Adrenal gland (tissue), 9 donors: ENCODE measurements at regions not wholly inside any gene's neighbourhood (a gene's known extent, or its start where the extent isn't known, plus 50 kb on each side); places are given as distances from the start of the nearest gene placed in this dataset.

ENCODE experiments used
- DNase-seq, 7 donors: peaks; one replicate each; pipeline ENCODE4 v3.0.0-alpha.2; 2019 to 2020
- H3K27ac ChIP-seq, 5 donors: fragments of 200-600 bp; sonication (generic) in 4 of 5; 1 replicate in 3 of 5; 2 replicates in 2 of 5; pipeline versions ENCODE4 v1.5.1 to v1.8.0; 2016 to 2020; ENCODE audit warnings: mild to moderate bottlenecking in 1 of 5
- H3K27me3 ChIP-seq: fragments of 200-600 bp; 2 replicates; pipeline ENCODE4 v1.8.0; 2021
- H3K36me3 ChIP-seq, 2 donors: fragments of 200-600 bp; replicated peaks in 1 of 2; 1 replicate in 1 of 2; 2 replicates in 1 of 2; pipeline versions ENCODE4 v1.5.1 to v1.8.0; 2018 to 2022
- H3K4me1 ChIP-seq, 2 donors: fragments of 200-600 bp; replicated peaks in 1 of 2; 1 replicate in 1 of 2; 2 replicates in 1 of 2; pipeline versions ENCODE4 v1.5.1 to v1.8.0; 2018 to 2021
- H3K4me3 ChIP-seq, 4 donors: fragments of 200-600 bp; sonication (generic) in 3 of 4; one replicate each; pipeline ENCODE4 v1.5.1; 2016 to 2018
- H3K9me3 ChIP-seq, 3 donors: fragments of 200-600 bp; sonication (generic) in 1 of 3; replicated peaks in 1 of 3; 1 replicate in 2 of 3; 2 replicates in 1 of 3; pipeline versions ENCODE4 v1.5.1 to v1.8.0; 2016 to 2021
- POLR2A ChIP-seq, 2 donors: fragments of 450-650 bp; IDR thresholded peaks; one replicate each; pipeline ENCODE4 v1.6.1; 2017; ENCODE audit warnings: antibody characterized with exemption in 2 of 2, mild to moderate bottlenecking in 2 of 2, moderate library complexity in 1 of 2
- WGBS, 4 donors: extraction: QIAGEN DNeasy Blood & Tissue Kit in 2 of 4; methylation state at CpG; one replicate each; pipeline versions ENCODE4 v1.1.5 to v1.1.7; 2013 to 2017; 5-methylcytosine and 5-hydroxymethylcytosine counted together
- intact Hi-C, 2 donors: fragments of 100-400 bp; cut with DNase I; formaldehyde crosslinking; loops; one replicate each; pipeline versions ENCODE4 v1.14.1 to v1.15.0; 2022 to 2023
- TF ChIP-seq, protein P1 (sequence below), 6 experiments: fragments of 450-650 bp in 4 of 6; fragments of 200-600 bp in 2 of 6; sonication (generic) in 1 of 6; IDR thresholded peaks; 1 replicate in 5 of 6; 2 replicates in 1 of 6; pipeline versions ENCODE4 v1.5.1 to v1.8.0; 2016 to 2021; ENCODE audit warnings: antibody characterized with exemption in 6 of 6, mild to moderate bottlenecking in 2 of 6, moderate library complexity in 1 of 6
- donor health status: healthy with polysubstance abuse.
- donor health status: Bipolar disorder and iron deficiency.
- donor health status: DM: yes; HTN: yes; CAD: no.
- donor health status: DM: no; HTN: no; CAD: no.
- donor health status: DM: no; HTN: no; CAD: no.

DNA sequence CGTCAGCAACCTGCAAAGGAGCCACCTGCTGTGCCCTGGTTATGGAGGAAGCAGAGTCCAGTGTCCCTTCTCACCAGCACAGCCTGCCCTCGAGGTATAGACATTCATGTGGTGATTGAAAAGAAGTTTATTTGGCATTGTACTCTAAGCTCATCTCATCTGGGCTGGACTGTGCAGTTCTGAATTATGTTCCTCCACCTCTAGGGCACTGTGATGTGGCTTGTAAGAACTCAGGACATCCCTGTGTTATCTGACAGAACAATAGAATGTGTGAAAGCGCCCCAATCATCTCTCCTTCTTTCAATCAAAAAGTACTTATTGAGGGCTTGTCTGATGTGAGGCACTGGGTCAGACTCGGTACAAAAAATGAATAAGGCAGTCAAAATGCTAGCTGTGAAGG is 140.1 kb downstream of the DHRS2 start:
- intact Hi-C loops = no loop called here
- WGBS, 4 donors = 58 to 72% (median 65%) methylated on average over 4 of the region's 4 CpGs
- no peak for DNase-seq
- no peak overlapping the region for H3K4me3 ChIP-seq
- H3K9me3 ChIP-seq = no peaks in the 10 kb centered on the region
- no peaks in the 10 kb centered on the region for H3K27me3 ChIP-seq
- no peaks in the 10 kb centered on the region for H3K4me1 ChIP-seq
- no peak overlapping the region for H3K27ac ChIP-seq
- TF ChIP-seq POLR2A (IDR thresholded peaks at IDR 0.05) = no peak
- TF ChIP-seq, protein P1, sequence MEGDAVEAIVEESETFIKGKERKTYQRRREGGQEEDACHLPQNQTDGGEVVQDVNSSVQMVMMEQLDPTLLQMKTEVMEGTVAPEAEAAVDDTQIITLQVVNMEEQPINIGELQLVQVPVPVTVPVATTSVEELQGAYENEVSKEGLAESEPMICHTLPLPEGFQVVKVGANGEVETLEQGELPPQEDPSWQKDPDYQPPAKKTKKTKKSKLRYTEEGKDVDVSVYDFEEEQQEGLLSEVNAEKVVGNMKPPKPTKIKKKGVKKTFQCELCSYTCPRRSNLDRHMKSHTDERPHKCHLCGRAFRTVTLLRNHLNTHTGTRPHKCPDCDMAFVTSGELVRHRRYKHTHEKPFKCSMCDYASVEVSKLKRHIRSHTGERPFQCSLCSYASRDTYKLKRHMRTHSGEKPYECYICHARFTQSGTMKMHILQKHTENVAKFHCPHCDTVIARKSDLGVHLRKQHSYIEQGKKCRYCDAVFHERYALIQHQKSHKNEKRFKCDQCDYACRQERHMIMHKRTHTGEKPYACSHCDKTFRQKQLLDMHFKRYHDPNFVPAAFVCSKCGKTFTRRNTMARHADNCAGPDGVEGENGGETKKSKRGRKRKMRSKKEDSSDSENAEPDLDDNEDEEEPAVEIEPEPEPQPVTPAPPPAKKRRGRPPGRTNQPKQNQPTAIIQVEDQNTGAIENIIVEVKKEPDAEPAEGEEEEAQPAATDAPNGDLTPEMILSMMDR (IDR thresholded peaks at IDR 0.05) = no peak
- H3K36me3 ChIP-seq = no peaks in the 10 kb centered on the region

DNA sequence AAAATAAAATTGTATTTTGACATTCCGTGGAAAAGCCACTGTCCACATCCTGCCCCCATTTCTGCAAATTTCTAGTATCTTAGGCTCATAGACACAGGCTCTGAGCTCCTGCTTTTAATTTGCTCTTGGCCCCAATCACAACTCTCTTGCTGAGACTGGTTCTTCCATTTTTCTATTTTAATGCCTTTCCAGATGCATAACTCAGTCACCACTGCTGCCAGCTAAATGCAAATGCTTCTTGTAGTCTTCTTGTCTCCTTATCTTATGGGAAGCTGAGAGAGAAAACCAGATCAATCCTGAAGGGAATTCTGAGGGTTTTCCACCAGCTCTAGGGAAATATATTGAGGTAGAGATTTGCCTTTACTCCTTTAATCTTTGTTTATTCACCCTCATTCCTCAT is 149.0 kb downstream of the DHRS2 start:
- 85 to 96% (median 91%) methylated on average over 1 of the region's 1 CpG for WGBS, 4 donors
- TF ChIP-seq POLR2A (IDR thresholded peaks at IDR 0.05) = no peak

DNA sequence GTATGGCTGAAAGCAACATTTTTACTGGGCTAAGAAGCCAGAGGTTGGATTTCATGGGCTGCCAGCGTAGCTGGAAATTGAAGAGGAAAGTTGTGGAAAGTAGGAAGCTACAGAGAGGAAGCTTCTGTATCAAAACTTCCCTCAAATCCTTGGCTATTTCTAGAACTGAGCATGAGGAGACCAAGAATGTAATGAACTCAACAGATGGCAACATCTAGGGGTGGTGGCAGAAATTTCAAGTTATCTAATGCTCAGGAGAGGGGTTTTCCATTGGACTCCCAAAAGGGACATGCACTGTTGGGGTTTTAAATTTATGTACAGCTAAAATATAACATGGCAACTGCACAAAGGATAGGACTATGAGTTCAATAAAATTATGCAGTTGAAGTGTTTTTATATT is 151.3 kb downstream of the DHRS2 start:
- Histone ChIP-seq H3K4me3 (no peak overlapping the region), H3K4me1 (no peaks in the 10 kb centered on the region), H3K36me3 (no peaks in the 10 kb centered on the region), H3K9me3 (no peaks in the 10 kb centered on the region), H3K27ac (no peak overlapping the region), H3K27me3 (no peaks in the 10 kb centered on the region)
- no peak for TF ChIP-seq POLR2A (IDR thresholded peaks at IDR 0.05)
- TF ChIP-seq, protein P1 (IDR thresholded peaks at IDR 0.05) = no peak
- 64 to 91% (median 83%) methylated on average over 1 of the region's 1 CpG for WGBS, 4 donors
- intact Hi-C loops = no loop called here
- DNase-seq = no peak

More for the DNA sequence above, 149.0 kb downstream of the DHRS2 start:
- intact Hi-C loops = no loop called here
- H3K36me3 ChIP-seq = no peaks in the 10 kb centered on the region
- no peaks in the 10 kb centered on the region for H3K27me3 ChIP-seq
- H3K4me1 ChIP-seq = no peaks in the 10 kb centered on the region
- DNase-seq = no peak
- no peaks in the 10 kb centered on the region for H3K9me3 ChIP-seq
- H3K4me3 ChIP-seq = no peak overlapping the region
- H3K27ac ChIP-seq = no peak overlapping the region

DNA sequence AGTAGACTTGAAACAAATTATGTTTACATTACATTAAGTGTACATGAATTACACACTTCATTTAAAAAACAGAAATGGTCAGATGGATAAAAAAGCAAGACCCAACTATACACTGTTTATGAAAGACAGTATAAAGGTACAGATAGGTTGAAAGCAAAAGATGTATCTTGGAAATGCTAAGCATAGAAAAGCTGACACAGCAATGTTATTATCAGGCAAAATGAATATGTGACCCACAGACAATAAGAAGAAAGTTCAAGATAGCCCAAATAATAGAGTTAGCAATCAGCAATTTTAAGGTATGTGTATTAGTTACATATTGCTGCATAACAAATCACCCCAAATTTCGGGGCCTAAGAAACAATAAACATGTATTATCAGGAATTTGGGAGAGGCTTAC is 153.5 kb downstream of the DHRS2 start:
- no peak overlapping the region for H3K4me3 ChIP-seq
- TF ChIP-seq, protein P1 (IDR thresholded peaks at IDR 0.05) = no peak
- no peak for TF ChIP-seq POLR2A (IDR thresholded peaks at IDR 0.05)
- no peaks in the 10 kb centered on the region for H3K9me3 ChIP-seq
- H3K27me3 ChIP-seq = no peaks in the 10 kb centered on the region
- WGBS, 4 donors = 61 to 87% (median 78%) methylated on average over 1 of the region's 1 CpG
- intact Hi-C loops = no loop called here
- H3K36me3 ChIP-seq = no peaks in the 10 kb centered on the region
- H3K27ac ChIP-seq = no peak overlapping the region
- no peaks in the 10 kb centered on the region for H3K4me1 ChIP-seq
- DNase-seq = no peak

DNA sequence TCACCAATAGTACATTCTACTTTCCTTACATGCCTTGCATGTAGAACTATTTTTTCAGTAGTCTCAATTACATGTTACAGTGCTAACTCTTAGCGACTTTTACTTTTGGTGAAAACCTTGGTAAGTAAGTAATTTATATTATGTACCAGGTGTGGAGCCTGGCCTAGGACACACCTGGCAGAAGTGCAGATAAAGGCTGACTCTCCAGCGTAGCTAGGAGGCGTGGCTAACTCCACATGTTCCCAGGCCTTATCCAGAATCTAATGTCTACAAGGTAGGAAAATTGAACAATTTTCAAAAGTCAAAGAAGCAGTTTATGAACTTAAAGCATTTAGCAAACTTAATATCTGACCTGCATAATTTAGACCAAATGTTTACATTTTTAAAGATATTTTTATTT is 157.4 kb downstream of the DHRS2 start:
- H3K9me3 ChIP-seq = no peaks in the 10 kb centered on the region
- H3K4me1 ChIP-seq = no peaks in the 10 kb centered on the region
- no peak for DNase-seq
- TF ChIP-seq, protein P1 (IDR thresholded peaks at IDR 0.05) = no peak
- TF ChIP-seq POLR2A (IDR thresholded peaks at IDR 0.05) = no peak
- intact Hi-C loops = no loop called here
- no peak overlapping the region for H3K27ac ChIP-seq
- H3K36me3 ChIP-seq = no peaks in the 10 kb centered on the region
- no peaks in the 10 kb centered on the region for H3K27me3 ChIP-seq
- 87 to 92% (median 88%) methylated on average over 3 of the region's 3 CpGs for WGBS, 4 donors
- no peak overlapping the region for H3K4me3 ChIP-seq
